HCT116 (cell line): ENCODE measurements at regions not wholly inside any gene's neighbourhood (a gene's known extent, or its start where the extent isn't known, plus 50 kb on each side); places are given as distances from the start of the nearest gene placed in this dataset.

Source experiments
- ATAC-seq: fragments of 200-7000 bp; cut with Tn5 transposase; 2 replicates; pipeline ENCODE4 v1.9.1; 2020; ENCODE audit warnings: mild to moderate bottlenecking, moderate library complexity
- BruUV-seq: library from RNA; stranded (reverse); fragments of 400-500 nt; replicated peaks from 2 replicates; lab custom pipeline; 2021; lab: Mats Ljungman, UMichigan
- CTCF ChIA-PET: fragments of 300-600 bp; sonication (Branson Sonifier 250); formaldehyde crosslinking; loops from one replicate; lab custom pipeline; 2021; ENCODE audit warnings: antibody characterized with exemption; lab: Charles Lee
- POLR2A ChIA-PET: fragments of 300-600, 350-600 bp; sonication (Branson Sonifier 250); formaldehyde crosslinking; loops from one replicate; lab custom pipeline; 2021; ENCODE audit warnings: antibody characterized with exemption; lab: Charles Lee
- RAD21 ChIA-PET, 2 experiments: fragments of 300-600 bp; sonication (Branson Sonifier 250); formaldehyde crosslinking; loops; one replicate each; lab custom pipeline; 2023; ENCODE audit warnings: low total read pairs in 2 of 2; ENCODE audit not compliant: uncharacterized antibody in 2 of 2, unreplicated experiment in 2 of 2, low non-redundant PET in 1 of 2; lab: Charles Lee
- DNase-seq: peaks from one replicate; pipeline ENCODE4 v3.0.0-alpha.2; 2010; ENCODE audit warnings: low read depth, low spot score
- H2AFZ ChIP-seq: fragments of 200-600 bp; shearing (Covaris generic), sonication (generic); 2 replicates; pipeline ENCODE4 v1.6.1; 2017; ENCODE audit warnings: low read depth, mixed run types, mixed read lengths, antibody characterized with exemption, low read length; ENCODE audit not compliant: poor library complexity, severe bottlenecking
- H3K27ac ChIP-seq: 2 replicates; pipeline ENCODE4 v1.5.1; 2012; ENCODE audit warnings: low read depth, low read length
- H3K27me3 ChIP-seq: fragments of 200-600 bp; sonication (generic); 2 replicates; pipeline ENCODE4 v1.6.1; 2016; ENCODE audit warnings: mixed run types, low read length, mixed read lengths; ENCODE audit not compliant: insufficient read depth
- H3K36me3 ChIP-seq, 2 experiments: fragments of 200-500 bp in 1 of 2; fragments of 200-600 bp in 1 of 2; sonication (Bioruptor generic) in 1 of 2; sonication (generic) in 1 of 2; 2 replicates each; pipeline versions ENCODE4 v1.5.1 to v1.6.1; 2014 to 2016; ENCODE audit warnings: low read length in 2 of 2, inconsistent platforms in 1 of 2, mixed read lengths in 1 of 2, mixed run types in 1 of 2; ENCODE audit not compliant: insufficient read depth in 2 of 2, control insufficient read depth in 1 of 2
- H3K4me1 ChIP-seq, 2 experiments: fragments of 200-600 bp in 1 of 2; sonication (generic) in 1 of 2; 2 replicates each; pipeline versions ENCODE4 v1.5.1 to v1.6.1; 2012 to 2017; ENCODE audit warnings: low read length in 2 of 2, inconsistent platforms in 1 of 2, mild to moderate bottlenecking in 1 of 2, mixed read lengths in 1 of 2, mixed run types in 1 of 2, moderate library complexity in 1 of 2; ENCODE audit not compliant: insufficient read depth in 2 of 2, control insufficient read depth in 1 of 2
- H3K4me2 ChIP-seq: fragments of 200-600 bp; sonication (generic); 2 replicates; pipeline ENCODE4 v1.6.1; 2017; ENCODE audit warnings: mixed run types, low read length, mixed read lengths
- H3K4me3 ChIP-seq, 2 experiments: fragments of 200-600 bp in 1 of 2; sonication (generic) in 1 of 2; replicated peaks in 1 of 2; 2 replicates each; pipeline ENCODE4 v1.5.1; 2011 to 2016; ENCODE audit warnings: low read length in 2 of 2, control low read depth in 1 of 2, low read depth in 1 of 2, mild to moderate bottlenecking in 1 of 2, mixed read lengths in 1 of 2, mixed run types in 1 of 2
- H3K79me2 ChIP-seq: fragments of 200-600 bp; sonication (generic); 2 replicates; pipeline ENCODE4 v1.6.1; 2017; ENCODE audit warnings: mild to moderate bottlenecking, mixed run types, low read length, moderate library complexity, mixed read lengths; ENCODE audit not compliant: insufficient read depth
- H3K9ac ChIP-seq: fragments of 200-600 bp; sonication (generic); 2 replicates; pipeline ENCODE4 v1.6.1; 2016; ENCODE audit warnings: low read length, mixed read lengths
- H3K9me2 ChIP-seq: fragments of 200-600 bp; sonication (generic), shearing (Covaris generic); 2 replicates; pipeline ENCODE4 v1.6.1; 2017; ENCODE audit warnings: mixed run types, mild to moderate bottlenecking, moderate library complexity; ENCODE audit not compliant: insufficient read depth
- H3K9me3 ChIP-seq, 2 experiments: fragments of 200-500 bp in 1 of 2; fragments of 200-600 bp in 1 of 2; sonication (Bioruptor generic) in 1 of 2; sonication (generic) in 1 of 2; 2 replicates each; pipeline ENCODE4 v1.6.1; 2014 to 2017; ENCODE audit warnings: low read length in 2 of 2, mixed read lengths in 2 of 2, inconsistent platforms in 1 of 2, low read depth in 1 of 2, mild to moderate bottlenecking in 1 of 2, mixed run types in 1 of 2, moderate library complexity in 1 of 2; ENCODE audit not compliant: control insufficient read depth in 1 of 2, insufficient read depth in 1 of 2
- H4K20me1 ChIP-seq: fragments of 200-600 bp; sonication (generic), shearing (Covaris generic); 2 replicates; pipeline ENCODE4 v1.6.1; 2017; ENCODE audit warnings: mixed run types, mild to moderate bottlenecking, moderate library complexity; ENCODE audit not compliant: insufficient read depth
- CBX3 ChIP-seq: IDR thresholded peaks from 2 replicates; pipeline ENCODE4 v1.6.1; 2012; ENCODE audit warnings: low read depth
- CEBPB ChIP-seq: IDR thresholded peaks from 2 replicates; pipeline ENCODE4 v1.6.1; 2012; ENCODE audit warnings: low read depth
- CTCF ChIP-seq, 3 experiments: fragments of 200-600 bp in 1 of 3; sonication (generic) in 1 of 3; IDR thresholded peaks in 2 of 3; conservative IDR thresholded peaks in 1 of 3; 2 replicates each; pipeline ENCODE4 v1.5.1; 2012 to 2017; ENCODE audit warnings: low read depth in 2 of 3, low read length in 2 of 3, antibody characterized with exemption in 1 of 3, borderline replicate concordance in 1 of 3, control low read depth in 1 of 3, mild to moderate bottlenecking in 1 of 3, mixed read lengths in 1 of 3, mixed run types in 1 of 3, moderate library complexity in 1 of 3; ENCODE audit not compliant: insufficient read depth in 1 of 3
- ELF1 ChIP-seq: IDR thresholded peaks from 2 replicates; pipeline ENCODE4 v1.6.1; 2012; ENCODE audit warnings: low read depth, borderline replicate concordance
- EZH2 ChIP-seq: fragments of 200-600 bp; sonication (generic); IDR thresholded peaks from 2 replicates; pipeline ENCODE4 v1.6.1; 2017; ENCODE audit warnings: antibody characterized with exemption, mixed run types
- EZH2phosphoT487 ChIP-seq: fragments of 200-600 bp; IDR thresholded peaks from 2 replicates; pipeline ENCODE4 v1.6.1; 2018; ENCODE audit warnings: antibody characterized with exemption, borderline replicate concordance
- POLR2A ChIP-seq: IDR thresholded peaks from 2 replicates; pipeline ENCODE4 v1.7.0; 2011; ENCODE audit warnings: borderline replicate concordance; ENCODE audit not compliant: insufficient read depth, insufficient read length; ENCODE audit errors: extremely low read depth
- POLR2AphosphoS5 ChIP-seq: IDR thresholded peaks from 2 replicates; pipeline ENCODE4 v1.6.1; 2011; ENCODE audit warnings: mild to moderate bottlenecking, low read depth, low read length, moderate library complexity
- RAD21 ChIP-seq: IDR thresholded peaks from 2 replicates; pipeline ENCODE4 v1.6.1; 2012; ENCODE audit warnings: low read depth, mild to moderate bottlenecking
- REST ChIP-seq: IDR thresholded peaks from 2 replicates; pipeline ENCODE4 v1.6.1; 2012; ENCODE audit warnings: low read depth
- SIN3A ChIP-seq: IDR thresholded peaks from 2 replicates; pipeline ENCODE4 v1.6.1; 2012; ENCODE audit warnings: low read depth
- SP1 ChIP-seq: IDR thresholded peaks from 2 replicates; pipeline ENCODE4 v1.6.1; 2012; ENCODE audit warnings: low read depth
- SRF ChIP-seq: IDR thresholded peaks from 2 replicates; pipeline ENCODE4 v1.6.1; 2012; ENCODE audit warnings: low read depth
- TCF7L2 ChIP-seq: IDR thresholded peaks from 2 replicates; pipeline ENCODE4 v1.7.0; 2011; ENCODE audit warnings: borderline replicate concordance, inconsistent platforms; ENCODE audit not compliant: insufficient read depth, insufficient read length; ENCODE audit errors: extremely low read depth
- YY1 ChIP-seq: IDR thresholded peaks from 2 replicates; pipeline ENCODE4 v1.6.1; 2011; ENCODE audit warnings: low read length, low read depth, moderate library complexity, mild to moderate bottlenecking; ENCODE audit not compliant: insufficient replicate concordance; ENCODE audit errors: extremely low read depth
- ZBTB33 ChIP-seq: IDR thresholded peaks from 2 replicates; pipeline ENCODE4 v1.6.1; 2011; ENCODE audit warnings: mild to moderate bottlenecking, low read length, moderate library complexity; ENCODE audit not compliant: insufficient replicate concordance; ENCODE audit errors: extremely low read depth
- ZFX ChIP-seq: fragments of 450-650 bp; IDR thresholded peaks from 2 replicates; pipeline ENCODE4 v1.6.1; 2017
- ZNF274 ChIP-seq: fragments of 200-500 bp; sonication (Bioruptor generic); IDR thresholded peaks from 2 replicates; pipeline ENCODE4 v1.6.1; 2014; ENCODE audit warnings: mild to moderate bottlenecking, low read depth, low read length, inconsistent platforms
- intact Hi-C: fragments of 100-400 bp; cut with micrococcal nuclease; formaldehyde crosslinking; loops from 2 replicates; pipeline ENCODE4 v1.10.0; 2022
- TF ChIP-seq, protein P1 (sequence below): IDR thresholded peaks from 2 replicates; pipeline ENCODE4 v1.6.1; 2012
- TF ChIP-seq, protein P2 (sequence below): IDR thresholded peaks from 2 replicates; pipeline ENCODE4 v1.6.1; 2012

DNA sequence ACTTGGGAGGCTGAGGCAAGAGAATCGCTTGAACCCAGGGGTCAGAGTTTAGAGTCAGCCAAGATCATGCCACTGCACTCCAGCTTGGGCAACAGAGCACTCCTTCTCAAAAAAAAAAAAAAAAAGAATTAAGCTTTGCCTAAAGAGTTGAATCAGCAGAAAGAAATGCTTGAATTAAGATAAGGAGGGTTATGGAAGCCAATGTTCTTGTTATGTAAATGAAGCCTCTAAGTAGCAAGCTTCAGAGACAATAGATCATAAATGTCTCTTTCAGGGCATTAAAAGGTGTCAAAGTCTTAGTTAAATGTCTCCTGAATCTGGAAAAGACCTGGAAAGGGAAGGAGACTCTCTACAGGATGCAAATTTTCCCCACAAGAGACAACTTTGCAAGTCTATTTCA is 69.7 kb upstream of the FAM83B start:
- no peaks in the 10 kb centered on the region for H3K9me3 ChIP-seq
- no peak overlapping the region for H3K27ac ChIP-seq
- BruUV-seq: no TSS peak
- no peaks in the 10 kb centered on the region for H4K20me1 ChIP-seq
- DNase-seq (no peak), ATAC-seq (no peak)
- ChIA-PET RAD21 (no interaction called here), POLR2A (no interaction called here), CTCF (no interaction called here)
- intact Hi-C loops: no loop called here
- H3K4me2 ChIP-seq: no peak overlapping the region
- H3K4me3 ChIP-seq: no peak overlapping the region
- no peaks in the 10 kb centered on the region; the same call in 1 of the 2 replicates for H3K9me2 ChIP-seq
- no peaks in the 10 kb centered on the region for H3K27me3 ChIP-seq
- TF ChIP-seq CTCF (IDR thresholded peaks at IDR 0.05 in 2 of 3, conservative IDR thresholded peaks at IDR 0.05 in 1 of 3; ENCODE audit: borderline replicate concordance in 1 of 3, insufficient read depth in 1 of 3, low read depth in 2 of 3, low read length in 2 of 3) (no peak), ZBTB33 (no peak), SRF (no peak), ZNF274 (no peak), EZH2 (no peak), ELF1 (no peak), SIN3A (no peak), ZFX (no peak), RAD21 (no peak), REST (no peak), POLR2A (no peak), EZH2phosphoT487 (no peak), SP1 (no peak), YY1 (no peak), CBX3 (no peak), CEBPB (no peak), POLR2AphosphoS5 (no peak), TCF7L2 (no peak)
- TF ChIP-seq, protein P1, sequence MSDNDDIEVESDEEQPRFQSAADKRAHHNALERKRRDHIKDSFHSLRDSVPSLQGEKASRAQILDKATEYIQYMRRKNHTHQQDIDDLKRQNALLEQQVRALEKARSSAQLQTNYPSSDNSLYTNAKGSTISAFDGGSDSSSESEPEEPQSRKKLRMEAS: no peak
- TF ChIP-seq, protein P2, sequence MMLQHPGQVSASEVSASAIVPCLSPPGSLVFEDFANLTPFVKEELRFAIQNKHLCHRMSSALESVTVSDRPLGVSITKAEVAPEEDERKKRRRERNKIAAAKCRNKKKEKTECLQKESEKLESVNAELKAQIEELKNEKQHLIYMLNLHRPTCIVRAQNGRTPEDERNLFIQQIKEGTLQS: no peak
- H3K79me2 ChIP-seq: no peaks in the 10 kb centered on the region
- H3K9ac ChIP-seq: no peak overlapping the region
- H3K4me1 ChIP-seq: no peaks in the 10 kb centered on the region
- no peaks in the 10 kb centered on the region for H3K36me3 ChIP-seq
- no peak overlapping the region for H2AFZ ChIP-seq
